SK-N-SH treated with all-trans-retinoic acid at 6 μM for 48 hours (cell line): ENCODE measurements at regions not wholly inside any gene's neighbourhood (a gene's known extent, or its start where the extent isn't known, plus 50 kb on each side); places are given as distances from the start of the nearest gene placed in this dataset.

ENCODE experiments used
- ATAC-seq: fragments of 200-7000 bp; cut with Tn5 transposase; 3 replicates; pipeline ENCODE4 v1.9.1; 2020; ENCODE audit warnings: mild to moderate bottlenecking, moderate library complexity
- ARNTL ChIP-seq: fragments of 450-650 bp; formaldehyde crosslinking; IDR thresholded peaks from 2 replicates; pipeline ENCODE4 v1.5.0; 2020; ENCODE audit warnings: low read depth, mild to moderate bottlenecking, moderate library complexity, borderline replicate concordance
- BACH2 ChIP-seq: fragments of 250-450 bp; sonication (Bioruptor Pico); IDR thresholded peaks from 2 replicates; pipeline ENCODE4 v1.9.0; 2021; ENCODE audit warnings: mild to moderate bottlenecking, borderline replicate concordance
- CREB5 ChIP-seq: fragments of 250-450 bp; sonication (Bioruptor Pico); IDR thresholded peaks from 2 replicates; pipeline ENCODE4 v1.5.1; 2020; ENCODE audit warnings: low read depth, mild to moderate bottlenecking, moderate library complexity
- CSDC2 ChIP-seq: fragments of 250-450 bp; sonication (Bioruptor Pico); IDR thresholded peaks from 2 replicates; pipeline ENCODE4 v1.5.0; 2020; ENCODE audit warnings: mild to moderate bottlenecking, moderate library complexity
- CSRNP3 ChIP-seq: fragments of 250-450 bp; sonication (Bioruptor Pico); IDR thresholded peaks from 2 replicates; pipeline ENCODE4 v1.5.1; 2021; ENCODE audit warnings: mild to moderate bottlenecking, moderate library complexity
- GLIS3 ChIP-seq: fragments of 250-450 bp; sonication (Bioruptor Pico); IDR thresholded peaks from 2 replicates; pipeline ENCODE4 v1.5.0; 2020; ENCODE audit warnings: mild to moderate bottlenecking, moderate library complexity
- ISL1 ChIP-seq: fragments of 250-450 bp; sonication (Bioruptor Pico); IDR thresholded peaks from 2 replicates; pipeline ENCODE4 v2.1.2; 2022; ENCODE audit warnings: mild to moderate bottlenecking, moderate library complexity
- PATZ1 ChIP-seq: fragments of 250-450 bp; sonication (Bioruptor Pico); IDR thresholded peaks from 2 replicates; pipeline ENCODE4 v1.8.0; 2020; ENCODE audit warnings: mild to moderate bottlenecking, moderate library complexity, borderline replicate concordance
- POU6F1 ChIP-seq: fragments of 250-450 bp; sonication (Bioruptor Pico); IDR thresholded peaks from 2 replicates; pipeline ENCODE4 v1.8.0; 2021; ENCODE audit warnings: low read depth, mild to moderate bottlenecking, moderate library complexity, borderline replicate concordance
- RARB ChIP-seq: fragments of 250-450 bp; sonication (Bioruptor Pico); IDR thresholded peaks from 2 replicates; pipeline ENCODE4 v1.8.0; 2021; ENCODE audit warnings: mild to moderate bottlenecking, moderate library complexity
- TCF4 ChIP-seq: fragments of 250-450 bp; sonication (Bioruptor Pico); IDR thresholded peaks from 2 replicates; pipeline ENCODE4 v1.8.0; 2021; ENCODE audit warnings: mild to moderate bottlenecking, moderate library complexity, borderline replicate concordance
- TSHZ2 ChIP-seq: fragments of 250-450 bp; sonication (Bioruptor Pico); IDR thresholded peaks from 2 replicates; pipeline ENCODE4 v1.5.0; 2020; ENCODE audit warnings: mild to moderate bottlenecking, moderate library complexity
- ZC3H10 ChIP-seq: fragments of 250-450 bp; sonication (Bioruptor Pico); IDR thresholded peaks from 2 replicates; pipeline ENCODE4 v1.5.1; 2021; ENCODE audit warnings: mild to moderate bottlenecking, moderate library complexity
- ZFP3 ChIP-seq: fragments of 250-450 bp; sonication (Bioruptor Pico); IDR thresholded peaks from 2 replicates; pipeline ENCODE4 v1.5.0; 2020; ENCODE audit warnings: mild to moderate bottlenecking, moderate library complexity
- ZFP30 ChIP-seq: fragments of 450-650 bp; formaldehyde crosslinking; IDR thresholded peaks from 2 replicates; pipeline ENCODE4 v1.5.0; 2022; ENCODE audit warnings: mild to moderate bottlenecking, moderate library complexity
- ZNF565 ChIP-seq: fragments of 450-650 bp; formaldehyde crosslinking; conservative IDR thresholded peaks from 2 replicates; pipeline ENCODE4 v1.5.0; 2020; ENCODE audit warnings: low read depth, mild to moderate bottlenecking, moderate library complexity

GRCh38 chr2:66822186-66822585, 387.3 kb downstream of the MEIS1 start:
- TF ChIP-seq POU6F1 (CRISPR knock-in tag) (no peak), ZFP3 (CRISPR knock-in tag) (no peak), ISL1 (CRISPR knock-in tag) (no peak), ARNTL (no peak), TCF4 (CRISPR knock-in tag) (no peak), CSDC2 (CRISPR knock-in tag) (no peak)
- ATAC-seq, result no peak

- ATAC-seq, result no peak
- no peak for TF ChIP-seq ZNF565
These were observed 390.0 kb downstream of the MEIS1 start for GRCh38 chr2:66824926-66825325.

GRCh38 chr2:66827851-66828250, 392.9 kb downstream of the MEIS1 start:
- TF ChIP-seq ZFP30 (CRISPR knock-in tag) (no peak), CSDC2 (CRISPR knock-in tag) (no peak), ZFP3 (CRISPR knock-in tag) (no peak), TSHZ2 (no peak)
- ATAC-seq, result no peak

- TF ChIP-seq ZNF565 (no peak), CREB5 (CRISPR knock-in tag) (no peak), TCF4 (CRISPR knock-in tag) (no peak), ZC3H10 (CRISPR knock-in tag) (no peak)
- ATAC-seq, result no peak
These were observed 394.0 kb downstream of the MEIS1 start for GRCh38 chr2:66828876-66829275.

GRCh38 chr2:66830881-66831280, 396.0 kb downstream of the MEIS1 start:
- TF ChIP-seq ZC3H10 (CRISPR knock-in tag) (no peak), POU6F1 (CRISPR knock-in tag) (no peak), CSRNP3 (CRISPR knock-in tag) (no peak), ZNF565 (no peak), RARB (CRISPR knock-in tag) (no peak), BACH2 (CRISPR knock-in tag) (no peak), GLIS3 (CRISPR knock-in tag) (no peak), PATZ1 (CRISPR knock-in tag) (no peak)
- ATAC-seq, result no peak
